OCI-LY1 (cell line): ENCODE measurements at regions not wholly inside any gene's neighbourhood (a gene's known extent, or its start where the extent isn't known, plus 50 kb on each side); places are given as distances from the start of the nearest gene placed in this dataset.

ENCODE experiments used
- H2AFZ ChIP-seq: fragments of 200-600 bp; sonication (generic), shearing (Covaris generic); 2 replicates; pipeline ENCODE4 v1.6.0; 2014; ENCODE audit warnings: antibody characterized with exemption, mild to moderate bottlenecking, low read length
- H3F3A ChIP-seq: fragments of 200-600 bp; sonication (generic), shearing (Covaris generic); 2 replicates; pipeline ENCODE4 v1.6.0; 2014; ENCODE audit warnings: mild to moderate bottlenecking, antibody characterized with exemption, low read length, moderate library complexity; ENCODE audit not compliant: insufficient read depth
- H3K27ac ChIP-seq: fragments of 200-600 bp; sonication (generic); 2 replicates; pipeline ENCODE4 v1.5.1; 2014; ENCODE audit warnings: low read length, mixed run types, mild to moderate bottlenecking, low read depth; ENCODE audit not compliant: poor library complexity, severe bottlenecking
- H3K27me3 ChIP-seq: fragments of 200-600 bp; sonication (generic); 2 replicates; pipeline ENCODE4 v1.6.0; 2014; ENCODE audit warnings: antibody characterized with exemption, mild to moderate bottlenecking, low read length, moderate library complexity; ENCODE audit not compliant: insufficient read depth
- H3K36me3 ChIP-seq: fragments of 200-600 bp; sonication (generic); 2 replicates; pipeline ENCODE4 v1.6.1; 2014; ENCODE audit warnings: mild to moderate bottlenecking, antibody characterized with exemption, low read length, moderate library complexity, mixed read lengths; ENCODE audit not compliant: insufficient read depth
- H3K4me1 ChIP-seq: fragments of 200-600 bp; sonication (generic); 2 replicates; pipeline ENCODE4 v1.5.1; 2014; ENCODE audit warnings: mild to moderate bottlenecking, low read length, moderate library complexity; ENCODE audit not compliant: insufficient read depth, severe bottlenecking
- H3K4me2 ChIP-seq: fragments of 200-600 bp; sonication (generic), shearing (Covaris generic); 2 replicates; pipeline ENCODE4 v1.6.1; 2014; ENCODE audit warnings: low read length
- H3K4me3 ChIP-seq: fragments of 200-600 bp; sonication (generic); 2 replicates; pipeline ENCODE4 v1.5.1; 2014; ENCODE audit warnings: low read length, low read depth, mild to moderate bottlenecking, mixed read lengths; ENCODE audit not compliant: poor library complexity, severe bottlenecking
- H3K79me2 ChIP-seq: fragments of 200-600 bp; shearing (Covaris generic); 2 replicates; pipeline ENCODE4 v1.6.1; 2016; ENCODE audit warnings: mixed run types, low read length, mixed read lengths; ENCODE audit not compliant: insufficient read depth
- H3K9ac ChIP-seq: fragments of 200-600 bp; sonication (generic), shearing (Covaris generic); 2 replicates; pipeline ENCODE4 v1.6.1; 2014; ENCODE audit warnings: mild to moderate bottlenecking, low read length, mixed read lengths
- H3K9me2 ChIP-seq: fragments of 200-600 bp; sonication (generic), shearing (Covaris generic); 2 replicates; pipeline ENCODE4 v1.6.1; 2014; ENCODE audit warnings: low read depth, mild to moderate bottlenecking, low read length, mixed read lengths
- H3K9me3 ChIP-seq: fragments of 200-600 bp; shearing (Covaris generic); 2 replicates; pipeline ENCODE4 v1.6.1; 2014; ENCODE audit warnings: low read length, mixed read lengths
- H4K20me1 ChIP-seq: fragments of 200-600 bp; sonication (generic), shearing (Covaris generic); 2 replicates; pipeline ENCODE4 v1.6.0; 2016; ENCODE audit warnings: mild to moderate bottlenecking, low read length; ENCODE audit not compliant: insufficient read depth
- CTCF ChIP-seq: fragments of 200-600 bp; sonication (generic), shearing (Covaris generic); IDR thresholded peaks from 2 replicates; pipeline ENCODE4 v1.5.1; 2017; ENCODE audit warnings: mild to moderate bottlenecking, antibody characterized with exemption, low read length, moderate library complexity, mixed read lengths
- EZH2 ChIP-seq: fragments of 200-600 bp; sonication (generic), shearing (Covaris generic); IDR thresholded peaks from 2 replicates; pipeline ENCODE4 v1.8.0; 2017; ENCODE audit warnings: borderline replicate concordance, mixed run types, mild to moderate bottlenecking, antibody characterized with exemption, low read length, moderate library complexity, mixed read lengths

DNA sequence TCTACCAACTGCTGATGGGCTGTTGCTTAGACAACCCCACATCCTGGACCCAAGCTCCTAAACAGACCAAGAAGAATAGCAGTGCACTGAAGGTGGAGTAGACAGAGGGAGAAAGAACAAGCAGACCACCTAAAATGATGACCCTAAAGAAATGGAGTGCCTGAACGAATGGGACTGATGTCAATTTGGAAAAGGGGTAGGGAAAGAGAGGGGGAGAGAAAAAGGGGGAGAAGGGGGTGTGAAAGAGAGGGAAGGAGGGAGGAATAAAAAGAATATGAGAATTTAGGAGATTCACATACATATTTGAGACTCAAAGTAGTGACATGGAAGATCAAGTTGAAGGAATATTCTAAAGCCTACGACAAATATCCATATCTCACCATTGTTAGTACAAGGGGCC lies 144.4 kb upstream of the DUSP10 start:
- no peaks in the 10 kb centered on the region for H3F3A ChIP-seq
- no peaks in the 10 kb centered on the region for H3K27me3 ChIP-seq
- no peak overlapping the region for H3K9ac ChIP-seq
- H3K4me1 ChIP-seq = peaks cover 4% of the 10 kb centered on the region
- no peak overlapping the region for H3K4me3 ChIP-seq
- H3K9me3 ChIP-seq = no peaks in the 10 kb centered on the region
- no peaks in the 10 kb centered on the region for H3K36me3 ChIP-seq
- H2AFZ ChIP-seq = no peak overlapping the region
- H3K9me2 ChIP-seq = no peaks in the 10 kb centered on the region
- no peak for TF ChIP-seq CTCF
- no peak for TF ChIP-seq EZH2
- no peak overlapping the region for H3K27ac ChIP-seq
- no peaks in the 10 kb centered on the region for H4K20me1 ChIP-seq
- no peaks in the 10 kb centered on the region for H3K79me2 ChIP-seq
- no peak overlapping the region for H3K4me2 ChIP-seq

DNA sequence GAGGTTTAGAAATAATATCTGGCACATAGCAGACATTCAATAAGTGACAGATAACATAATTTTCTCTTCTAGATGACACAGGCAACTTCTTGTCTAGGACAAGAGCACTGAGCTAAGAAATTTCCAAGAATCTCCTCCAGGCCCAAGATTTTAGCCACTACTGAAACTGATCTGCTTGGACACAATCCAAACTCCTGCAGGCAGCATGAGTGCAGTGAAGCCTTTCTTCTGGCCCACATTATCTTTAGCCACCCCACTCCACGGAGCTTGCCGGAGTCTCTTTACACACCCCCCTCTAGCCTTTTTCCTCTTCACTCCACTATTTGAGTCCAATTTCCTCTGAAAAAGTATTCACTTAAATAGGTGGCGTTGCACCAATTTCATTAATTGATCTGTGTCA lies 142.9 kb upstream of the DUSP10 start:
- H3K4me1 ChIP-seq = peaks cover 4% of the 10 kb centered on the region

GRCh38 chr1:221881805-221882581 lies 140.1 kb upstream of the DUSP10 start:
- no peaks in the 10 kb centered on the region for H3K9me2 ChIP-seq
- no peaks in the 10 kb centered on the region for H3K36me3 ChIP-seq
- H3K27me3 ChIP-seq = no peaks in the 10 kb centered on the region
- no peak overlapping the region for H3K27ac ChIP-seq
- H3K9ac ChIP-seq = no peak overlapping the region
- H3F3A ChIP-seq = no peaks in the 10 kb centered on the region
- no peaks in the 10 kb centered on the region for H3K4me1 ChIP-seq
- H3K9me3 ChIP-seq = no peaks in the 10 kb centered on the region
- no peak overlapping the region for H3K4me2 ChIP-seq
- H3K4me3 ChIP-seq = no peak overlapping the region
- H4K20me1 ChIP-seq = no peaks in the 10 kb centered on the region
- H3K79me2 ChIP-seq = no peaks in the 10 kb centered on the region
- no peak for TF ChIP-seq CTCF
- TF ChIP-seq EZH2 = no peak
- no peak overlapping the region for H2AFZ ChIP-seq

More for the DNA sequence above, 142.9 kb upstream of the DUSP10 start:
- Histone ChIP-seq H4K20me1 (no peaks in the 10 kb centered on the region), H2AFZ (no peak overlapping the region), H3K9ac (no peak overlapping the region), H3F3A (no peaks in the 10 kb centered on the region), H3K4me2 (no peak overlapping the region), H3K79me2 (no peaks in the 10 kb centered on the region), H3K36me3 (no peaks in the 10 kb centered on the region), H3K9me2 (no peaks in the 10 kb centered on the region), H3K27ac (no peak overlapping the region), H3K27me3 (no peaks in the 10 kb centered on the region), H3K9me3 (no peaks in the 10 kb centered on the region), H3K4me3 (no peak overlapping the region)
- no peak for TF ChIP-seq CTCF
- no peak for TF ChIP-seq EZH2
